Heart right ventricle (tissue), 16 donors: ENCODE measurements at regions not wholly inside any gene's neighbourhood (a gene's known extent, or its start where the extent isn't known, plus 50 kb on each side); places are given as distances from the start of the nearest gene placed in this dataset.

Experiments
- ATAC-seq, 8 donors: fragments of 200-7000 bp; cut with Tn5 transposase; one replicate each; pipeline ENCODE4 v1.9.1; 2020; ENCODE audit warnings: mild to moderate bottlenecking in 8 of 8, moderate library complexity in 8 of 8, moderate number of reproducible peaks in 1 of 8
- DNase-seq, 2 donors: peaks; one replicate each; pipeline ENCODE4 v3.0.0-alpha.2; 2020
- H3K27ac ChIP-seq, 10 donors: fragments of 200-600 bp; sonication (generic) in 2 of 10; one replicate each; pipeline versions ENCODE4 v1.5.0 to v1.8.0; 2020 to 2022; ENCODE audit warnings: mild to moderate bottlenecking in 3 of 10
- H3K27me3 ChIP-seq, 7 donors: fragments of 200-600 bp; one replicate each; pipeline ENCODE4 v1.8.0; 2021 to 2022; ENCODE audit warnings: mild to moderate bottlenecking in 2 of 7
- H3K36me3 ChIP-seq, 9 donors: fragments of 200-600 bp; sonication (generic) in 1 of 9; one replicate each; pipeline versions ENCODE4 v1.5.0 to v1.8.0; 2020 to 2022; ENCODE audit warnings: mild to moderate bottlenecking in 2 of 9
- H3K4me1 ChIP-seq, 9 donors: fragments of 200-600 bp; sonication (generic) in 1 of 9; one replicate each; pipeline versions ENCODE4 v1.5.0 to v1.8.0; 2020 to 2022; ENCODE audit warnings: mild to moderate bottlenecking in 4 of 9
- H3K4me3 ChIP-seq, 10 donors: fragments of 200-600 bp; sonication (generic) in 2 of 10; one replicate each; pipeline versions ENCODE4 v1.5.0 to v1.8.0; 2020 to 2022; ENCODE audit warnings: mild to moderate bottlenecking in 7 of 10, moderate library complexity in 2 of 10
- H3K9me3 ChIP-seq, 11 donors: fragments of 200-600 bp in 10 of 11; sonication (generic) in 2 of 11; one replicate each; pipeline versions ENCODE4 v1.5.0 to v1.8.0; 2013 to 2022; ENCODE audit warnings: mild to moderate bottlenecking in 2 of 11, control low read depth in 1 of 11, moderate library complexity in 1 of 11
- CTCF ChIP-seq, 9 donors: fragments of 200-600 bp; sonication (generic) in 2 of 9; IDR thresholded peaks; one replicate each; pipeline versions ENCODE4 v1.5.0 to v1.8.0; 2021 to 2022; ENCODE audit warnings: antibody characterized with exemption in 9 of 9, mild to moderate bottlenecking in 5 of 9, moderate library complexity in 1 of 9
- WGBS, 2 donors: extraction: QIAGEN DNeasy Blood & Tissue Kit; methylation state at CpG; one replicate each; pipeline ENCODE4 v1.1.7; 2013; ENCODE audit warnings: inconsistent platforms in 1 of 2; 5-methylcytosine and 5-hydroxymethylcytosine counted together
- intact Hi-C, 10 donors: fragments of 100-400 bp; cut with DNase I; formaldehyde crosslinking; loops; one replicate each; pipeline versions ENCODE4 v1.11.1 to v1.14.2; 2022
- donor health status: Arrhythmogenic right ventricular cardiomyopathy.
- donor health status: ischemic (EF 13 %, LVEDD 7.1; RV severe dilation, severe dysfunction).
- donor health status: healthy with polysubstance abuse.
- donor health status: DM: no; HTN: yes; CAD: no.
- donor health status: DM: no; HTN: no; CAD: no.
- donor health status: ischemic (EF 25% LVEDD 6.9; RV normal size, moderate dysfunction).
- donor health status: ischemic (EF 25% LVEDD 5.7; RV mildly dilated, moderate dysfunction).
- donor health status: healthy.
- donor health status: DM: yes; HTN: yes; CAD: no.
- donor health status: Ischemic cardiomyopathy.
- donor health status: ischemic (EF 35%, LVEDD 5.7; RV mildly dilated, moderate dysfunction).
- donor health status: nonischemic (EF 11% LVEDD 7.7; RV severe dilation, severe dysfunction).
- donor health status: DM: yes; HTN: yes; CAD: no.
- donor health status: PGD.
- donor health status: ischemic (EF 29% LVEDD 5.4; RV normal size, mild dysfunction).
- donor health status: nonischemic (EF 23%, LVEDD 6.1; RV moderate dilation, normal function).

GRCh38 chr6:131368198-131368911, 204.7 kb upstream of the ARG1 start:
- no peak for TF ChIP-seq CTCF (IDR thresholded peaks at IDR 0.05)
- Histone ChIP-seq H3K27me3 (no peaks in the 10 kb centered on the region), H3K4me1 (peaks cover 0 to 16% (median 5%) of the 10 kb centered on the region in 9 donors), H3K27ac (no peak overlapping the region), H3K9me3 (peaks cover 0 to 7% (median 0%) of the 10 kb centered on the region in 11 donors), H3K4me3 (peak overlapping the region in 1 of 10 donors; percentile 3), H3K36me3 (no peaks in the 10 kb centered on the region)
- peak in 7 of 8 donors; percentile 33 to 93 (median 68) for ATAC-seq
- intact Hi-C loops = no loop called here
- WGBS, 2 donors = 13 to 29% methylated on average over 6 of the region's 6 CpGs
- peak; percentile 33 to 34 for DNase-seq

GRCh38 chr6:131372535-131372934, 200.5 kb upstream of the ARG1 start:
- Histone ChIP-seq H3K9me3 (peaks cover 0 to 7% (median 0%) of the 10 kb centered on the region in 11 donors), H3K4me1 (peaks cover 0 to 16% (median 5%) of the 10 kb centered on the region in 9 donors), H3K4me3 (no peak overlapping the region), H3K36me3 (no peaks in the 10 kb centered on the region), H3K27ac (no peak overlapping the region), H3K27me3 (peaks cover 0 to 3% (median 0%) of the 10 kb centered on the region in 7 donors)
- 42 to 57% methylated on average over 5 of the region's 5 CpGs for WGBS, 2 donors
- intact Hi-C loops = no loop called here
- no peak for ATAC-seq
- DNase-seq = no peak
- TF ChIP-seq CTCF (IDR thresholded peaks at IDR 0.05) = no peak

- 96 to 99% methylated on average over 7 of the region's 7 CpGs for WGBS, 2 donors
- ATAC-seq (no peak), DNase-seq (no peak)
- TF ChIP-seq CTCF (IDR thresholded peaks at IDR 0.05) = no peak
- Histone ChIP-seq H3K27me3 (peaks cover 0 to 3% (median 0%) of the 10 kb centered on the region in 7 donors), H3K9me3 (no peaks in the 10 kb centered on the region), H3K36me3 (no peaks in the 10 kb centered on the region), H3K4me3 (no peak overlapping the region), H3K27ac (no peak overlapping the region), H3K4me1 (no peaks in the 10 kb centered on the region)
- intact Hi-C loops = no loop called here
Observed at GRCh38 chr6:131377112-131377705, 195.8 kb upstream of the ARG1 start.

- intact Hi-C loops = no loop called here
Observed at GRCh38 chr6:131378874-131379273, 194.2 kb upstream of the ARG1 start.

More at GRCh38 chr6:131378874-131379273, 194.2 kb upstream of the ARG1 start:
- Histone ChIP-seq H3K9me3 (no peaks in the 10 kb centered on the region), H3K27me3 (peaks cover 0 to 3% (median 0%) of the 10 kb centered on the region in 7 donors), H3K36me3 (no peaks in the 10 kb centered on the region), H3K27ac (no peak overlapping the region), H3K4me1 (no peaks in the 10 kb centered on the region), H3K4me3 (no peak overlapping the region)
- ATAC-seq = no peak
- 94 to 95% methylated on average over 1 of the region's 1 CpG for WGBS, 2 donors
- no peak for DNase-seq
- TF ChIP-seq CTCF (IDR thresholded peaks at IDR 0.05) = no peak
